Kidney epithelial cell (primary cell): ENCODE measurements at regions not wholly inside any gene's neighbourhood (a gene's known extent, or its start where the extent isn't known, plus 50 kb on each side); places are given as distances from the start of the nearest gene placed in this dataset.

Experiments
- DNase-seq: peaks from one replicate; pipeline ENCODE4 v3.0.0-alpha.2; 2010; ENCODE audit warnings: low read depth
- H3K27me3 ChIP-seq: 2 replicates; pipeline ENCODE4 v1.6.0; 2011; ENCODE audit warnings: low read length; ENCODE audit not compliant: control insufficient read depth, insufficient read depth
- H3K36me3 ChIP-seq: 2 replicates; pipeline ENCODE4 v1.5.1; 2011; ENCODE audit warnings: low read length; ENCODE audit not compliant: control insufficient read depth, insufficient read depth
- H3K4me3 ChIP-seq: 2 replicates; pipeline ENCODE4 v1.5.1; 2011; ENCODE audit warnings: low read depth, mild to moderate bottlenecking, control low read depth, low read length
- CTCF ChIP-seq: IDR thresholded peaks from 2 replicates; pipeline ENCODE4 v1.5.1; 2011; ENCODE audit warnings: mild to moderate bottlenecking, moderate library complexity, low read length, control low read depth, inconsistent platforms; ENCODE audit not compliant: insufficient read depth, poor library complexity, severe bottlenecking

- Histone ChIP-seq H3K4me3 (no peak overlapping the region), H3K27me3 (no peaks in the 10 kb centered on the region), H3K36me3 (no peaks in the 10 kb centered on the region)
- no peak for TF ChIP-seq CTCF
- no peak for DNase-seq
Observed at GRCh38 chr13:86976521-86977324, 694.4 kb upstream of the SLITRK5 start.

- Histone ChIP-seq H3K36me3 (no peaks in the 10 kb centered on the region), H3K27me3 (no peaks in the 10 kb centered on the region), H3K4me3 (no peak overlapping the region)
- no peak for TF ChIP-seq CTCF
- no peak for DNase-seq
Observed at GRCh38 chr13:86986448-86986847, 684.7 kb upstream of the SLITRK5 start.

GRCh38 chr13:86992251-86992650 lies 678.9 kb upstream of the SLITRK5 start:
- no peaks in the 10 kb centered on the region for H3K27me3 ChIP-seq
- DNase-seq, result no peak
- no peak overlapping the region for H3K4me3 ChIP-seq
- TF ChIP-seq CTCF, result no peak
- H3K36me3 ChIP-seq, result no peaks in the 10 kb centered on the region

GRCh38 chr13:87003265-87003664 lies 667.9 kb upstream of the SLITRK5 start:
- Histone ChIP-seq H3K36me3 (no peaks in the 10 kb centered on the region), H3K4me3 (no peak overlapping the region), H3K27me3 (no peaks in the 10 kb centered on the region)
- no peak for TF ChIP-seq CTCF
- DNase-seq, result no peak

- Histone ChIP-seq H3K36me3 (no peaks in the 10 kb centered on the region), H3K4me3 (no peak overlapping the region), H3K27me3 (no peaks in the 10 kb centered on the region)
- no peak for TF ChIP-seq CTCF
- DNase-seq, result no peak
Observed at GRCh38 chr13:87005511-87005910, 665.7 kb upstream of the SLITRK5 start.

- no peak for TF ChIP-seq CTCF
- DNase-seq, result no peak
- Histone ChIP-seq H3K36me3 (no peaks in the 10 kb centered on the region), H3K4me3 (no peak overlapping the region), H3K27me3 (no peaks in the 10 kb centered on the region)
Observed at GRCh38 chr13:87035526-87035925, 635.6 kb upstream of the SLITRK5 start.
